ENCODE measurements at regions not wholly inside any gene's neighbourhood (a gene's known extent, or its start where the extent isn't known, plus 50 kb on each side); places are given as distances from the start of the nearest gene placed in this dataset.

- TF ChIP-seq, protein P1, sequence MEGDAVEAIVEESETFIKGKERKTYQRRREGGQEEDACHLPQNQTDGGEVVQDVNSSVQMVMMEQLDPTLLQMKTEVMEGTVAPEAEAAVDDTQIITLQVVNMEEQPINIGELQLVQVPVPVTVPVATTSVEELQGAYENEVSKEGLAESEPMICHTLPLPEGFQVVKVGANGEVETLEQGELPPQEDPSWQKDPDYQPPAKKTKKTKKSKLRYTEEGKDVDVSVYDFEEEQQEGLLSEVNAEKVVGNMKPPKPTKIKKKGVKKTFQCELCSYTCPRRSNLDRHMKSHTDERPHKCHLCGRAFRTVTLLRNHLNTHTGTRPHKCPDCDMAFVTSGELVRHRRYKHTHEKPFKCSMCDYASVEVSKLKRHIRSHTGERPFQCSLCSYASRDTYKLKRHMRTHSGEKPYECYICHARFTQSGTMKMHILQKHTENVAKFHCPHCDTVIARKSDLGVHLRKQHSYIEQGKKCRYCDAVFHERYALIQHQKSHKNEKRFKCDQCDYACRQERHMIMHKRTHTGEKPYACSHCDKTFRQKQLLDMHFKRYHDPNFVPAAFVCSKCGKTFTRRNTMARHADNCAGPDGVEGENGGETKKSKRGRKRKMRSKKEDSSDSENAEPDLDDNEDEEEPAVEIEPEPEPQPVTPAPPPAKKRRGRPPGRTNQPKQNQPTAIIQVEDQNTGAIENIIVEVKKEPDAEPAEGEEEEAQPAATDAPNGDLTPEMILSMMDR (conservative IDR thresholded peaks at IDR 0.05; ENCODE audit: low read depth, low read length): no peak
- no peak for TF ChIP-seq EZH2 (IDR thresholded peaks at IDR 0.05; ENCODE audit: borderline replicate concordance, low read depth, low read length, poor library complexity, severe bottlenecking)
Measured at GRCh38 chr6:77313595-77313994, 149.7 kb downstream of the HTR1B start.

All from A673 (cell line).